H1 (cell line): ENCODE measurements at regions not wholly inside any gene's neighbourhood (a gene's known extent, or its start where the extent isn't known, plus 50 kb on each side); places are given as distances from the start of the nearest gene placed in this dataset.

Experiments
- CBX5 ChIP-seq: fragments of 300-800, 300-1000 bp; sonication (generic); IDR thresholded peaks from 2 replicates; pipeline ENCODE4 v1.7.1; 2016; ENCODE audit warnings: antibody characterized with exemption, low read length, low read depth
- CBX8 ChIP-seq: fragments of 300-800, 300-1000 bp; sonication (generic); IDR thresholded peaks from 2 replicates; pipeline ENCODE4 v1.7.1; 2016; ENCODE audit warnings: low read depth, low read length, borderline replicate concordance
- CEBPB ChIP-seq: IDR thresholded peaks from 2 replicates; pipeline ENCODE4 v1.6.1; 2012; ENCODE audit warnings: low read depth, low read length
- CREB1 ChIP-seq: IDR thresholded peaks from 2 replicates; pipeline ENCODE4 v1.6.1; 2012; ENCODE audit warnings: inconsistent platforms
- CTBP2 ChIP-seq: IDR thresholded peaks from 2 replicates; pipeline ENCODE4 v1.7.0; 2011; ENCODE audit warnings: borderline replicate concordance, mild to moderate bottlenecking, moderate library complexity, mixed read lengths, low read length; ENCODE audit not compliant: insufficient read depth, insufficient read length
- CTCF ChIP-seq, 3 experiments: IDR thresholded peaks; 1 replicate in 2 of 3; 2 replicates in 1 of 3; pipeline versions ENCODE4 v1.5.1 to v1.6.1; 2011; ENCODE audit warnings: low read length in 3 of 3, mild to moderate bottlenecking in 3 of 3, inconsistent platforms in 2 of 3, low read depth in 1 of 3, moderate library complexity in 1 of 3; ENCODE audit not compliant: insufficient read depth in 1 of 3; ENCODE audit errors: control extremely low read depth in 1 of 3
- EP300 ChIP-seq, 2 experiments: IDR thresholded peaks; 1 replicate in 1 of 2; 2 replicates in 1 of 2; pipeline ENCODE4 v1.6.1; 2011 to 2012; ENCODE audit warnings: low read depth in 2 of 2, low read length in 2 of 2, mild to moderate bottlenecking in 2 of 2, borderline replicate concordance in 1 of 2, inconsistent platforms in 1 of 2, moderate library complexity in 1 of 2
- POLR2A ChIP-seq, 2 experiments: IDR thresholded peaks; 1 replicate in 1 of 2; 2 replicates in 1 of 2; pipeline ENCODE4 v1.6.1; 2011; ENCODE audit warnings: low read depth in 2 of 2, low read length in 2 of 2, mild to moderate bottlenecking in 2 of 2; ENCODE audit errors: control extremely low read depth in 1 of 2
- RNF2 ChIP-seq: fragments of 200-900, 300-1000 bp; sonication (generic); IDR thresholded peaks from 2 replicates; pipeline ENCODE4 v1.7.1; 2016; ENCODE audit warnings: borderline replicate concordance, low read depth, mild to moderate bottlenecking, antibody characterized with exemption, low read length; ENCODE audit not compliant: poor library complexity, severe bottlenecking; ENCODE audit errors: missing control alignments

- no peak for TF ChIP-seq CBX5
- TF ChIP-seq EP300 (IDR thresholded peaks at IDR 0.05; ENCODE audit: borderline replicate concordance in 1 of 2, low read depth in 2 of 2, low read length in 2 of 2) = no peak
- no peak for TF ChIP-seq CEBPB
- TF ChIP-seq CREB1 = no peak
- no peak for TF ChIP-seq CBX8
- TF ChIP-seq RNF2 = no peak
- TF ChIP-seq CTCF (IDR thresholded peaks at IDR 0.05; ENCODE audit: control extremely low read depth in 1 of 3, insufficient read depth in 1 of 3, low read depth in 1 of 3, low read length in 3 of 3) = no peak
- no peak for TF ChIP-seq CTBP2
- TF ChIP-seq POLR2A (IDR thresholded peaks at IDR 0.05; ENCODE audit: control extremely low read depth in 1 of 2, low read depth in 2 of 2, low read length in 2 of 2) = no peak
Observed at GRCh38 chr3:65194047-65194714, 506.4 kb upstream of the ADAMTS9 start.
